Prostate gland (tissue), 2 donors: ENCODE measurements at regions not wholly inside any gene's neighbourhood (a gene's known extent, or its start where the extent isn't known, plus 50 kb on each side); places are given as distances from the start of the nearest gene placed in this dataset.

Experiments
- DNase-seq: peaks from one replicate; pipeline ENCODE4 v3.0.0-alpha.2; 2019; ENCODE audit warnings: low spot score
- H3K27ac ChIP-seq, 2 donors: fragments of 200-600 bp; sonication (generic); 2 replicates each; pipeline ENCODE4 v1.5.1; 2017 to 2019
- H3K27me3 ChIP-seq: fragments of 200-600 bp; sonication (generic); replicated peaks from 2 replicates; pipeline ENCODE4 v1.5.1; 2019; ENCODE audit not compliant: insufficient read depth
- H3K36me3 ChIP-seq, 2 donors: fragments of 200-600 bp; sonication (generic); 1 replicate in 1 of 2; 2 replicates in 1 of 2; pipeline versions ENCODE4 v1.5.1 to v1.8.1; 2017 to 2019
- H3K4me1 ChIP-seq: fragments of 200-600 bp; sonication (generic); replicated peaks from 2 replicates; pipeline ENCODE4 v1.5.1; 2019
- H3K4me3 ChIP-seq, 2 donors: fragments of 200-600 bp; sonication (generic); 2 replicates each; pipeline ENCODE4 v1.5.1; 2017 to 2019
- H3K9me3 ChIP-seq: fragments of 200-600 bp; sonication (generic); 2 replicates; pipeline ENCODE4 v1.5.1; 2017
- CTCF ChIP-seq, 4 experiments: fragments of 200-600 bp in 2 of 4; fragments of 450-650 bp in 2 of 4; sonication (generic) in 2 of 4; IDR thresholded peaks; 1 replicate in 3 of 4; 2 replicates in 1 of 4; pipeline ENCODE4 v1.5.1; 2016 to 2019; ENCODE audit warnings: antibody characterized with exemption in 4 of 4, mild to moderate bottlenecking in 2 of 4, moderate library complexity in 2 of 4
- POLR2A ChIP-seq: fragments of 450-650 bp; IDR thresholded peaks from one replicate; pipeline ENCODE4 v1.6.1; 2016; ENCODE audit warnings: antibody characterized with exemption, mild to moderate bottlenecking
- POLR2AphosphoS5 ChIP-seq: sonication (generic); formaldehyde crosslinking; IDR thresholded peaks from one replicate; pipeline ENCODE4 v1.6.1; 2017; ENCODE audit warnings: antibody characterized with exemption
- WGBS: methylation state at CpG from one replicate; pipeline ENCODE4 v1.1.5; 2018; 5-methylcytosine and 5-hydroxymethylcytosine counted together
- intact Hi-C: fragments of 100-400 bp; cut with DNase I; formaldehyde crosslinking; loops from one replicate; pipeline ENCODE4 v1.14.2; 2022

- intact Hi-C loops: no loop called here
- DNase-seq: no peak
- H3K4me1 ChIP-seq: no peaks in the 10 kb centered on the region
- H3K27ac ChIP-seq: no peak overlapping the region
- H3K27me3 ChIP-seq: no peaks in the 10 kb centered on the region
- H3K4me3 ChIP-seq: no peak overlapping the region
- no peaks in the 10 kb centered on the region for H3K9me3 ChIP-seq
- 85% methylated on average over 1 of the region's 1 CpG for WGBS
- TF ChIP-seq CTCF (IDR thresholded peaks at IDR 0.05) (no peak), POLR2AphosphoS5 (no peak), POLR2A (no peak)
- H3K36me3 ChIP-seq: no peaks in the 10 kb centered on the region
Observed at GRCh38 chr15:100753503-100753902, 126.1 kb upstream of the ALDH1A3 start.

DNA sequence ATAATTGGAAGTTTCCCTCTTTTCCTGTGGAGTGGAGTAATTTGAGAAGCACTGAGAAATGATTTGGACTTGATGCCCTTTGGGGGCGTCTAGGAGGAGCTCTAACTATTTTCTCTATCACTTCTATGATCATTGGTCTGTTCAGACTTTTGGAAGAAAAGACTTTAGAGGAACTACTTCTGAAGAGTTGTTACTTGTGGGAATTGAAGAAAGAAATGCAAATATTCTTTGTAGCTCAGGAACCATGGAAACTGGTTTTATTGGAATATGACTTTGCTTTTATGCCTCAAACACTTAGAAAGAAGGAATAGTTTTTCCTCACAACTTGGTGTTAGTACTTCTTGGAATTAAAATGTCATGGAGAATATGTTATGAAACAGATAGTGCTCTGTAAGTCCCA is 122.0 kb upstream of the ALDH1A3 start:
- Histone ChIP-seq H3K36me3 (no peaks in the 10 kb centered on the region), H3K27me3 (no peaks in the 10 kb centered on the region), H3K27ac (no peak overlapping the region), H3K9me3 (no peaks in the 10 kb centered on the region), H3K4me3 (no peak overlapping the region), H3K4me1 (peaks cover 11% of the 10 kb centered on the region)
- 54% methylated on average over 1 of the region's 1 CpG for WGBS
- intact Hi-C loops: no loop called here
- DNase-seq: no peak
- no peak for TF ChIP-seq POLR2AphosphoS5
- TF ChIP-seq CTCF (IDR thresholded peaks at IDR 0.05): no peak

- no peak for DNase-seq
- H3K27me3 ChIP-seq: no peaks in the 10 kb centered on the region
- no peak overlapping the region for H3K27ac ChIP-seq
- H3K4me3 ChIP-seq: no peak overlapping the region
- intact Hi-C loops: no loop called here
- WGBS: 90% methylated on average over 6 of the region's 6 CpGs
- no peaks in the 10 kb centered on the region for H3K36me3 ChIP-seq
- TF ChIP-seq CTCF (IDR thresholded peaks at IDR 0.05) (no peak), POLR2A (no peak), POLR2AphosphoS5 (no peak)
- H3K4me1 ChIP-seq: peaks cover 11% of the 10 kb centered on the region
- H3K9me3 ChIP-seq: no peaks in the 10 kb centered on the region
Observed at GRCh38 chr15:100758555-100758954, 121.1 kb upstream of the ALDH1A3 start.

DNA sequence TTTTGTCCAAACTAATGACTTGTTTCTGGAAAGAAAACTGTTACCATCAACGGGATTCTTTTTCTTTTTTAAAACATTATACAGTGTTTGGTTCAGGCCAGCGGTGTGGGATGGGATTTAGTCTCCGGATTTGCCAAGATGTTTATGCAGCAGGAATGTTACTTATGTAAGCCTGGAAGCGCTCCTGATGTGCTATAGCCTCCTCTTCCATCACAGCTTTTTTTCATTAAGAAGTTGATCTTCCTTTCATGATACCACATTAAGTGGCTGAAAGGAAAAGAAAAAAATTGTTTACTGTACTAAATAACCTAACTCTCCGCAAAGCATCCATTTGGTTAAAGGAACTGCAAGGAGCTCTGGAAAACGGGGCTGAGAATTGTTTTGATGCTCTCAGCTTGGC is 120.5 kb upstream of the ALDH1A3 start:
- H3K27ac ChIP-seq: peak overlapping the region in 1 of 2 donors; percentile 56
- H3K27me3 ChIP-seq: no peaks in the 10 kb centered on the region
- H3K36me3 ChIP-seq: no peaks in the 10 kb centered on the region
- 48% methylated on average over 6 of the region's 6 CpGs for WGBS
- no peak for DNase-seq
- H3K4me3 ChIP-seq: no peak overlapping the region
- peaks cover 11% of the 10 kb centered on the region for H3K4me1 ChIP-seq
- H3K9me3 ChIP-seq: no peaks in the 10 kb centered on the region
- intact Hi-C loops: no loop called here
- TF ChIP-seq POLR2AphosphoS5: no peak
- TF ChIP-seq POLR2A: no peak
- no peak for TF ChIP-seq CTCF (IDR thresholded peaks at IDR 0.05)

- H3K36me3 ChIP-seq: no peaks in the 10 kb centered on the region
- H3K27ac ChIP-seq: peak overlapping the region; percentile 22 to 56
- H3K9me3 ChIP-seq: no peaks in the 10 kb centered on the region
- WGBS: 53% methylated on average over 12 of the region's 12 CpGs
- H3K4me3 ChIP-seq: no peak overlapping the region
- DNase-seq: no peak
- intact Hi-C loops: no loop called here
- H3K27me3 ChIP-seq: no peaks in the 10 kb centered on the region
- peaks cover 11% of the 10 kb centered on the region for H3K4me1 ChIP-seq
- no peak for TF ChIP-seq POLR2AphosphoS5
- TF ChIP-seq POLR2A: no peak
- TF ChIP-seq CTCF (IDR thresholded peaks at IDR 0.05): no peak
Observed at GRCh38 chr15:100759698-100760356, 119.8 kb upstream of the ALDH1A3 start.
